Right renal pelvis (tissue), 4 donors: ENCODE measurements at regions not wholly inside any gene's neighbourhood (a gene's known extent, or its start where the extent isn't known, plus 50 kb on each side); places are given as distances from the start of the nearest gene placed in this dataset.

Experiments
- DNase-seq, 4 donors: peaks; one replicate each; pipeline ENCODE4 v3.0.0-alpha.2; 2013; ENCODE audit warnings: low read depth in 4 of 4, low spot score in 3 of 4, missing footprints in 1 of 4

GRCh38 chr5:4048398-4048797, 452.8 kb downstream of the IRX1 start:
- DNase-seq = no peak

DNA sequence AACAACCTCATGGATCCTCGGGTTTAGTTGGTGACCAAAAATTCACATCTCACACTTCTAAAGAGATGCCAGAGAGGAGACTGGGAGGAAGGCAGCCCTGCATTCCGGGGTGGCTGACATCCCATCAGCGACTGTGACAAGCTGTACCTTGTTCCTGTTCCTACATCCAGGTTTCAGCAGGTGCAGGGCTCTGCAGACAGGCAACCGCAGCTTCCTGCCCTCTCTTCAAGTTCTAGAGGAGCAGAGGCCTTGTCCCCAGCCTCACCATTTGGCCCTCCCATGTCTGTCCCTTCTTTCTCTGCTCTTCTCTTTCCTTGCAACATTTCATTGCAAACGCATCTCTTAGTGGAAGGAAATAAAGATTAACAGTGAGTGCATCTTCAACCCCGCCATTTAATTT, 454.6 kb downstream of the IRX1 start:
- DNase-seq = no peak

DNA sequence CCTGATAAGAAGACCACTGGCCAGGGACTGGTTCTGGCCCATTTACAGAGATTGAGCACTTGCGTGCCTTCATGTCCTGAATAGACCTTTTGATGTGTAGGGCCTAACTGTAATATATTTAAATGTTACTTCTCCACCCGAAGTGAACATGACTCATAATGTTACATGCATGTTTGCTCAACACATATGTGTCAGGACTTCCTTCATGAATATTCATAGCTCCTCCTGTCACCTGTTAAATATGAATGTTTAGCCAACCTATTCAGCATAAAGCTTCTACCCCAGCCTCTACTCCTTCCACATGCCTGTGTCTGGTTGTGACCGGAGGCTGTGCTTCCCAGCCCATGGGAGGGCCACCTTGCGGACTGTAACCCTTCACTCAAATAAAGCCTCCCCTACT, 457.5 kb downstream of the IRX1 start:
- no peak for DNase-seq

DNA sequence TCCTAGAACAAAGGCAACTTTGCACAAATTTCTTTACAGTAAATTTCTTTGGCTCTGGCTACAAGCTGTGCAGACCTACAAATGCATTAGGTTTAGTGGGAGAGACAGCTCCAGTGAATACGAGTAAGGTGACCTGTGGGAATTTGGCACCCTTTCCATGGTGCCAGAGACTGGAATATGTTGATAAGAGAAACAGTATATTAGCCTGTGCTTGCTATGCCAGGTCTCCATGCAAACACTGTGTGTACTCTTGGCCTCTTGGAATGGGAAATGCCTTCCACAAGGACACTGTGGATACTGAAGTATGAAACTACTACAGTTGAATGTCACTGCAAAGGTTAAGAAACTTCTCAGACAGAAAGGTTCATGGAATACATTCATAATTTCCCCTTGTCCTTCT, 458.5 kb downstream of the IRX1 start:
- no peak for DNase-seq

DNA sequence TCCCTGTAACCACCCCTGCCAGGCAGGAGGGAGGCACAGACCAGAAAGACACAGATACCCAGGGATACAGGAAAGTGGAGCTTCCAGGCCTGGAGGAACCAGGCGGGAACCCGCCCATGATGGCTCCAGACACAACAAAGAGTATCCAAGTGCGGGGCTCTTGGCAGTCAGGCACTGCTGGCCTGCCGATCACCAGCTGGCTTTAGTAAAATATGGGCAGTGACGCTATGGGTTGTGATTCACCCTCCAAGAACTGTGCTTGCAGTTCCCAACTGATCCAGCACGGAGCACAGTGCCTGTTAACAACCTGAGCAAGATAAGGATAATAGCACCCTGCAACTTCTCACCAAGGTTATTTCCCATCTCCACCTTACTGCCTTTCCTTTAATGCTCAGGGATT, 463.3 kb downstream of the IRX1 start:
- no peak for DNase-seq

GRCh38 chr5:4065472-4066320, 470.1 kb downstream of the IRX1 start:
- DNase-seq = no peak

DNA sequence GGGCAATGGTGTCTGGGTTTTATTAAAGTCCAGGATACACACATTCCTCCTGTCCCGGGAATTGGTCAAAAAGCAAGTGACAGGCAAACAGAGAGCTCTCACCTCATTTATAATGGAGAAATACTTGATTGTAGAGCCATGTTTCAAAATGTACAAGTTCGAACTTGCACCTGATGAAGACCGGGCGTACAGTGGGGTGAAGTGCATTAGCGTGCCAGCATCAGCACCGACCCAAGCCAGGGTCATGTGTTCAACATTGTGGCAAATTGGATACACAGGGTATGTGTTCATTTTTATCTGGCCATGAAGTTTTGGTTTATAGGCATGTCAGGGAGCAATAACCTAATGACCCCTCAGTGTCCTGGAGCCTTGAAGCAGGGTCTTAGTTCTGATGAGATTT, 472.5 kb downstream of the IRX1 start:
- DNase-seq = no peak

DNA sequence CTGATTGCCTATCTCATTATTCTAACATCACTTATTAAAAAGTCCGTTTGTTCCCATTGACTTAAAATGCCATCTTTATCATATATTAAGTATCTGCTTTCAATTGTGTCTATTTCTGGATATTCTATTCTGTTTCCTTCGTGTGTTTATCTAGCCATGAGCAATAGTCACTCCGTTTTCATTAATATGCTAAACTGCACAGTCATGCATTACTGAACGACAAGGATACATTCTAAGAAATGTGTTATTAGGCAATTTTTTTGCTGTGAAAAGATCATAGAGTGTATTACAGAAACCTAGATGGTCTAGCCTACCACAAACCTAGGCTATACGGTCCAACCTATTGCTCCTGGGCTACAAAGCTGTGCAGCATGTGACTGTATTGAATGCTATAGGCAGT, 482.9 kb downstream of the IRX1 start:
- DNase-seq = no peak

DNA sequence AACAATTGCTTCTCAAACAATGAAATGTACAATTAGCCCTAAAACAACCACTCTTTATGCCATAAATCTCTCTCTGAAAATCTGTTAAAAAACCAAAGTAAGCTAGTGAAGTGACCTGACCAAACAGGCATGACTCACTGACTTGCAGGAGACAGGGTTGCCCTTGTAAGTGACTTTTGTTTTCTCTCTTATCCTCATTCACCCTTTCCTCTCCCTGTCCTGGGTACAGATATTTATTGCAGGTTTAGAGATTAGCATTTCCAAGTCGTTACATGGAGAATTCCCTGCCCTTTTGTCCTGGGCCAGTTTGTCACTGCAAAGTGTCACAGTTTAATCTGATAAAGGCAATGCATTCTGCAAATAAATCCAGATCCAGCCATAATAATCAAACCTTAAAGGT, 484.2 kb downstream of the IRX1 start:
- DNase-seq = no peak

DNA sequence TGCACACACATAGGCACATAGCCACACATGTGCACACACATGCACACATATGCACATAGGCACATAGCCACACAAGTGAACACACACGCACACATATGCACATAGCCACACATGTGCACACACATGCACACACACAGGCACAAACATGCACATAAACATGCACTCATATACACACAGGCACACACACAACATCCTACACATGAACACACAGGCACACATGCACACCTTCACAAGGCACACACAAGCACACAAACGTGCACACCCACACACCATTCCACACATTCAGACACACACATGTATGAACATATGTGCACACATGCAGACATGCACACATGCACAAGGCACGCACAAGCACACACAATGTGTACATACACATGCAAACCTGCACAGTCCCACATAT, 484.7 kb downstream of the IRX1 start:
- DNase-seq = no peak

DNA sequence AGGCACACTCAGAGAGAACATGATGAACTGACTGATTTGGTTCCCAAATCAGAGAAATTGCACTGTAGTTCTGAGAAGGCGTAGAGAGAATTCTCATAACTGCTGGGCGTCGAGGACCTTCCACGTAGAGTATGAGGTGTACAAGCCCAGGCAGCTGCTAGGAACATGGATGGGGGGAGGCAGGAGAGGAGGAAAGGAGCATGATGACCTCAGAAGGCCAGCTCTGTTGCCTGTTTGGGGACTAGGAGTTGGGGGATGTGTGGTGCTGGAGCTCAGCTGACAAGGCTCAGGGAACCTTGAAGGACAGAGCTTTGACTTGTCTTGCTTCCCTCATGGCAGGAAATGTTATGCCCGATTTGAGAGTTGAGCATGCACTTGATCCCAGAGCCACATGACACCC, 485.4 kb downstream of the IRX1 start:
- DNase-seq = no peak

DNA sequence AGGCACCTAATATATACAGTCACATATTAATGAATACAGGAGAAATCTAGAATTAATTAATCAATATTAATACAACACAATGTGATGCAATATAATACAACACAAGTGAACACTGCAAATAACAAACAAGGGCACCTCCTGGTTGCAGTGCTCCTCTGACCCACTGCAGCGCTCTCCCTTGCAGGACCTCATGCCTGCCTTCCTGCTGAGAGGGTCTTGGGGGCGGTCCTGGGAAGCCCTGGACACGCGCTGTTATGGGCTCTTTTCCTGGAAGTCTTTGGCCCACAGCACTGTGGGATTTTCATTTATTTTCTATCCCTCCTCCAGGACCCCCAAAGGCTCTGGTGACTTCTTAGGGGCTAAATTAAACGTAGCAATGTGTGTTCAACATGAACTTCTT, 485.8 kb downstream of the IRX1 start:
- DNase-seq = no peak

GRCh38 chr5:4082966-4083564, 487.4 kb downstream of the IRX1 start:
- DNase-seq = no peak

DNA sequence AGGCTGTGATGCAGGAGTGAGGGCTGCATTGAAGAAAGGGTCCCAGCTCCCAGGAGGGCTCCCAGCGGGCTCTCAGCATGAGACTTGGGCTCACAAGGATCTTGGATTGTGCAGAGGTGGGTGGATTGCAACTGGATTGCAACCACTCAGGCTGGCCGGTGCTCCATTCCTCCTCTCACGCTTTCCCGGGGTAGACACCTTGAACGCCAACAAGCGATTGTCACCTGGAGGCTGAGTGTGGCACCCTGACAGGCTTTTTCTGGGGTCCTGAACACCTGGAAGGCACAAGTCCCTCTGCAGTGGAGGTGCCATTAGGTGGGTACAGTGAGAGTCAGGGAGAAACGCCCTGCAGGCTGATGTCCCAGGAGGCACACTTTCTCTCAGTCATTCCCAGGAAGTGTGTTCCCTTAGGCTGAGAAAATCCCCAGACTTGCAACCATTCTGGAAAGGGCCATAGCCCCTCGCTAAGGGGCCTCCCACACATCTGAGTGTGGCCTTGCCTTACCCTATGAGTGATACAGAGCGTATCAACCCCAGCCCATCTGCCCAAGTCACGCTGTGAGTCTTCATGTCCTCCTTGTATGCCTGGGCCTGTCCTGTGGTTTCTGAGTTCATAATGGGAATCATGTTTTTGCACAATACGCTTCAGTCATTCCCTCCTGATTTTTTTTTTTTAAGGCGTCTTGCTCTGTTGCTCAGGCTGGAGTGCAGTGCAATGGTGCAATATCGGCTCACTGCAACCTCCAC, 488.1 kb downstream of the IRX1 start:
- no peak for DNase-seq

GRCh38 chr5:4086081-4086480, 490.4 kb downstream of the IRX1 start:
- DNase-seq = no peak

DNA sequence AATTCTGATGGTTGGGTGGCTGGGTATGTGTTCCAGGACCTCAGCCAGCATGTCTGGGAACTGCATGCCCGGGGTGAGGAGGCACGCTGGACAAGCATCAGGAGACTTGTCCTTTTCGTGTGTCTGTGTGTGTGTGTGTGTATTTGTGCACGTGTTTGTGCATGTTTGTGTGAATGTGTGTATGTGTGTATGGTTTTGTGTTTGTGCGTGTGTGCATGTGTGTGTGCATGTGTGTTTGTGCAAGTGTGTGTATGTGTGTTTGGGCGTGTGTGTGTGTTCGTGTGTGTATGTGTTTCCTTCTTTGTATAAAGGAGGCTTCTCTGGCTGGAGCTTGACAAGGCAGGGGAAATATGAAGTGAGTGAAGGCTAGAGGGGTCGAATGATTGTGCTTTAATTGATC, 491.5 kb downstream of the IRX1 start:
- no peak for DNase-seq

DNA sequence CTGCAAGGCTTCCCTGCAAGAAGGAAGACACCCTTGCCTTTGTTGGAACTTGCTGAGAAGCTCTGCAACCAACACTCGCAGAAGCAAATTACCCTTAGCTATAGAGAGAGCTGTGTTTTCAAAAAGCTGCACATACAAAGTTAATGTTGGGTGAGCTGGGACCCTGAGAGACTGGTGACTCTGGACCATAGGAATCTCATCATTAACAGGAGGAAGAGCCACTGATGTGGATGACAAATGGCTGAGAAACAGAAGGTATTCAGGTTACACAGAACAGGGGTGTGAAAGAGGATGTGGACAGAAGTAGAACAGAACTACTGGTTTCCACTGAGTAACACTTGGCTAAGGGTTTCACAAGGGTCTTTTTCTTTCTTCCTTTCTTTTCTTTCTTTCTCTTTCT, 493.5 kb downstream of the IRX1 start:
- no peak for DNase-seq

DNA sequence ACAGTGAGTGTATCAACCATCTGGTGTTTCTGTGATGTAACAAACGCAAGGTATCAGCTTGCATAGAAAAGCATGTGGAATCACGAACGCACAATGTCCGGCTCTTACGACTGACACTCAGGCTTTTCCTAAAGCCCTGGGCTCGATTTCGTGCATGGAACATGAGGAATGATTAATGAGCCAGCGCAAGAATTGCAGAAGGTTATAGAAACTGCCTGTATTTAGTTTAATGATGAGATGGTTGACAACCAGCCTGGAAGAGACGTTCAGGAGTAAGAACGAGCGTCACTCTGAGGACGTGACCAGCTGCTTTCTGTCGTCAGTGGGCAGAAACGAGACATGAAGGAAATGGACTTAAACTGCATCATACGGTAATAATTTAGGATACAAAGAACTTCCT, 497.6 kb downstream of the IRX1 start:
- DNase-seq = no peak

DNA sequence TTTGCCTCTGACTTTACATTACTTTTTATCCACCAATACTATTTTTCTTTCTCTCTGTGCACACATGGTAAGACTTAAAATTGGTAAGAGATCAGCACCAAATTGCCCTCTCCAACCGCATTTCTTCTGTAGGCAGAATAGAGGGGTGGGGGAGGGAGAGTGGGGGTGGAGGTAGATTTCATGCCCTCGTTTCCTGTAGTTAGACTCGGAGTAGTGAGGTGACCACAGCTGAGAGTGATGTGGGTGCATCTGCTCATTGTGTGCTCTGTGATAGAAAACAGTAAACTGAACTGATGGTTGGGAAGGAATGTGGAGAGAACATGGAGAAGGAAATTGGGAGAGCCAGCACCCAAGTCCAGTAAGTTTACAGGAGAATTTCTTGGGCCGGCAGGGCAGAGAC, 498.3 kb downstream of the IRX1 start:
- no peak for DNase-seq

GRCh38 chr5:4095918-4096630, 500.4 kb downstream of the IRX1 start:
- peak in 3 of 4 donors; percentile 18 to 34 (median 22) for DNase-seq

DNA sequence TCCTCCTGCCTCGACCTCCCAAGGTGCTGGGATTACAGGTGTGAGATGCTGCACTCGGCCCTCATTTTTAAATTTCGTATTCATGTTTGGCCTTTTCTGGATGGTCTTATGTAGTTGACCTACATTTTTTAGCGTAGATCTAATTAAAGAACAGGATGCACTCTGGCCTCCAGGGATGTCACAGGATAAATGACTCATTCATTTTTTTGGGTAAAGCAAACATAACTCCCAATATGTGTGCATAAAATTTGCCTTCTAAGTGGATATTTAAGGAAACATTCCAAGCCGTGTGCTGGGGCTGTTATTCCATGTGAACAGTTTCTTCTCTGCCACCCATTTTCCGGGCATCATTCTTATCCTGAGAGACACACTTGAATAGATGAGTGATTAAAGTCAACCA, 501.6 kb downstream of the IRX1 start:
- DNase-seq = no peak
